Sigmoid colon (tissue), 4 donors: ENCODE measurements at regions not wholly inside any gene's neighbourhood (a gene's known extent, or its start where the extent isn't known, plus 50 kb on each side); places are given as distances from the start of the nearest gene placed in this dataset.

Experiments
- POLR2A ChIP-seq, 2 donors: fragments of 450-650 bp; IDR thresholded peaks; one replicate each; pipeline ENCODE4 v1.6.1; 2016; ENCODE audit warnings: antibody characterized with exemption in 2 of 2, mild to moderate bottlenecking in 2 of 2, moderate library complexity in 2 of 2
- POLR2AphosphoS5 ChIP-seq, 4 donors: sonication (generic); formaldehyde crosslinking; IDR thresholded peaks; one replicate each; pipeline ENCODE4 v1.6.1; 2017; ENCODE audit warnings: antibody characterized with exemption in 4 of 4
- TF ChIP-seq, protein P1 (sequence below), 4 experiments: fragments of 450-650 bp in 3 of 4; fragments of 200-600 bp in 1 of 4; IDR thresholded peaks; one replicate each; pipeline ENCODE4 v1.5.1; 2016 to 2019; ENCODE audit warnings: antibody characterized with exemption in 4 of 4, mild to moderate bottlenecking in 3 of 4, moderate library complexity in 2 of 4

GRCh38 chr13:50244713-50245574 is 229.7 kb downstream of the KCNRG start:
- TF ChIP-seq, protein P1, sequence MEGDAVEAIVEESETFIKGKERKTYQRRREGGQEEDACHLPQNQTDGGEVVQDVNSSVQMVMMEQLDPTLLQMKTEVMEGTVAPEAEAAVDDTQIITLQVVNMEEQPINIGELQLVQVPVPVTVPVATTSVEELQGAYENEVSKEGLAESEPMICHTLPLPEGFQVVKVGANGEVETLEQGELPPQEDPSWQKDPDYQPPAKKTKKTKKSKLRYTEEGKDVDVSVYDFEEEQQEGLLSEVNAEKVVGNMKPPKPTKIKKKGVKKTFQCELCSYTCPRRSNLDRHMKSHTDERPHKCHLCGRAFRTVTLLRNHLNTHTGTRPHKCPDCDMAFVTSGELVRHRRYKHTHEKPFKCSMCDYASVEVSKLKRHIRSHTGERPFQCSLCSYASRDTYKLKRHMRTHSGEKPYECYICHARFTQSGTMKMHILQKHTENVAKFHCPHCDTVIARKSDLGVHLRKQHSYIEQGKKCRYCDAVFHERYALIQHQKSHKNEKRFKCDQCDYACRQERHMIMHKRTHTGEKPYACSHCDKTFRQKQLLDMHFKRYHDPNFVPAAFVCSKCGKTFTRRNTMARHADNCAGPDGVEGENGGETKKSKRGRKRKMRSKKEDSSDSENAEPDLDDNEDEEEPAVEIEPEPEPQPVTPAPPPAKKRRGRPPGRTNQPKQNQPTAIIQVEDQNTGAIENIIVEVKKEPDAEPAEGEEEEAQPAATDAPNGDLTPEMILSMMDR (IDR thresholded peaks at IDR 0.05), result no peak
- TF ChIP-seq POLR2AphosphoS5 (IDR thresholded peaks at IDR 0.05) (no peak), POLR2A (IDR thresholded peaks at IDR 0.05) (no peak)
